ENCODE measurements at regions not wholly inside any gene's neighbourhood (a gene's known extent, or its start where the extent isn't known, plus 50 kb on each side); places are given as distances from the start of the nearest gene placed in this dataset.
"Not testable (repeated sequence)": the region's sequence is repeated elsewhere in the genome, so short reads cannot be mapped to it uniquely, and the experiment has no call there.

- Histone ChIP-seq H3K4me3 (ENCODE audit: low read depth, low read length) (no peak overlapping the region), H3K36me3 (ENCODE audit: insufficient read depth) (no peaks in the 10 kb centered on the region), H3K27ac (ENCODE audit: low read depth) (no peak overlapping the region), H3K4me1 (ENCODE audit: insufficient read depth) (no peaks in the 10 kb centered on the region)
- DNase-seq (ENCODE audit: extremely low spot score), result no peak
- WGBS, result 55% methylated on average over 3 of the region's 3 CpGs
Measured at GRCh38 chr1:190808035-190808434, 330.4 kb upstream of the BRINP3 start.

- WGBS, result 89% methylated on average over 3 of the region's 3 CpGs
- no peak overlapping the region for H3K4me3 ChIP-seq (ENCODE audit: low read depth, low read length)
- H3K36me3 ChIP-seq (ENCODE audit: insufficient read depth), result no peaks in the 10 kb centered on the region
- H3K4me1 ChIP-seq (ENCODE audit: insufficient read depth), result no peaks in the 10 kb centered on the region
- H3K27ac ChIP-seq (ENCODE audit: low read depth), result no peak overlapping the region
- DNase-seq (ENCODE audit: extremely low spot score), result no peak
Measured at GRCh38 chr1:190809312-190809711, 331.6 kb upstream of the BRINP3 start.

GRCh38 chr1:190812996-190813395, 335.3 kb upstream of the BRINP3 start:
- Histone ChIP-seq H3K4me1 (ENCODE audit: insufficient read depth) (no peaks in the 10 kb centered on the region), H3K4me3 (ENCODE audit: low read depth, low read length) (no peak overlapping the region), H3K36me3 (ENCODE audit: insufficient read depth) (no peaks in the 10 kb centered on the region), H3K27ac (ENCODE audit: low read depth) (no peak overlapping the region)
- 85% methylated on average over 2 of the region's 2 CpGs for WGBS
- no peak for DNase-seq (ENCODE audit: extremely low spot score)

- Histone ChIP-seq H3K4me3 (ENCODE audit: low read depth, low read length) (no peak overlapping the region), H3K27ac (ENCODE audit: low read depth) (no peak overlapping the region), H3K36me3 (ENCODE audit: insufficient read depth) (no peaks in the 10 kb centered on the region), H3K4me1 (ENCODE audit: insufficient read depth) (no peaks in the 10 kb centered on the region)
- no peak for DNase-seq (ENCODE audit: extremely low spot score)
Measured at GRCh38 chr1:190832511-190832910, 354.8 kb upstream of the BRINP3 start.

- no peak for DNase-seq (ENCODE audit: extremely low spot score)
- Histone ChIP-seq H3K4me3 (ENCODE audit: low read depth, low read length) (no peak overlapping the region), H3K36me3 (ENCODE audit: insufficient read depth) (no peaks in the 10 kb centered on the region), H3K27ac (ENCODE audit: low read depth) (no peak overlapping the region), H3K4me1 (ENCODE audit: insufficient read depth) (no peaks in the 10 kb centered on the region)
- 82% methylated on average over 4 of the region's 4 CpGs for WGBS
Measured at GRCh38 chr1:190835658-190836057, 358.0 kb upstream of the BRINP3 start.

GRCh38 chr1:190837200-190837599, 359.5 kb upstream of the BRINP3 start:
- H3K27ac ChIP-seq (ENCODE audit: low read depth); H3K4me3 ChIP-seq (ENCODE audit: low read depth, low read length); DNase-seq (ENCODE audit: extremely low spot score); H3K36me3 ChIP-seq (ENCODE audit: insufficient read depth); H3K4me1 ChIP-seq (ENCODE audit: insufficient read depth): not testable (repeated sequence)
- WGBS, result 86% methylated on average over 21 of the region's 21 CpGs

GRCh38 chr1:190837888-190838287, 360.2 kb upstream of the BRINP3 start:
- 65% methylated on average over 3 of the region's 3 CpGs for WGBS
- H3K27ac ChIP-seq (ENCODE audit: low read depth), result no peak overlapping the region
- no peaks in the 10 kb centered on the region for H3K4me1 ChIP-seq (ENCODE audit: insufficient read depth)
- DNase-seq (ENCODE audit: extremely low spot score), result no peak
- no peaks in the 10 kb centered on the region for H3K36me3 ChIP-seq (ENCODE audit: insufficient read depth)
- no peak overlapping the region for H3K4me3 ChIP-seq (ENCODE audit: low read depth, low read length)

DNA sequence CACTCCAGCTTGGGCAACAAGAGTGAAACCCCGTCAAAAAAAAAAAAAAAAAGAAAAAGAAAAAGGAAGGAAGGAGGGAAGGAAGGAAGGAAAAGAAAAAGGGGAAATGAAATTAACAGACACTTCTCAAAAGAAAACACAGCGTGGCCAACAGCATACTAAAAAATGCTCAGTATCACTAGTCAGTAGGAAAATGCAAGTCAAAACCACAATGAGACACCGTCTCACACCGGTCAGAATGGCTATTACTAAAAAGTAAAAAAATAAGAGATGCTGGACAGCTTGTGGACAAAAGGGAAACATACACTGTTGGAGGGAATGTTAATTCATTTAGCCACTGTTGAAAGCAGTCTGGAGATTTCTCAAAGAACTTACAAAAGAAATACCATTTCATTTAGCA, 369.5 kb upstream of the BRINP3 start:
- Histone ChIP-seq H3K4me1 (ENCODE audit: insufficient read depth) (no peaks in the 10 kb centered on the region), H3K36me3 (ENCODE audit: insufficient read depth) (no peaks in the 10 kb centered on the region), H3K27ac (ENCODE audit: low read depth) (no peak overlapping the region), H3K4me3 (ENCODE audit: low read depth, low read length) (no peak overlapping the region)
- no peak for DNase-seq (ENCODE audit: extremely low spot score)
- whole genome bisulfite sequencing, result 89% methylated on average over 4 of the region's 4 CpGs

DNA sequence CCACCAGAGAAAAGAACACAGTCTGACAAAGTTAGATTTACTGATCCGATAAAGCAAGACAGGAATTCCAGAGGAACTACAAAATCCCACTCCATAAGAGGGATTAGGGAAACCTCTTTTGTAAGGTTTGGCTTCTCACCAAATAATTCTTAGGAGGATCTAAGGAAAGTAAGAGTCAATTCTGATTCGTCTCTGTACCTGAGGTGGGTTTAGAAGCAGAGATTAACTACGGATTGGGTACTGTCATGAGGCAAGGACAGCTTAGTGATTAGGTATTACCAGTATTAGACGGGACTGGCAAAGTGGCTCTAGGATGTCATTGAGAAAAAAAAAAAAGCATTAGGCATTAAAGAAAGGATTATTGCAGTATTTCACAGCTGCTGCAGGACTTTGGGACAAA, 371.7 kb upstream of the BRINP3 start:
- Histone ChIP-seq H3K4me3 (ENCODE audit: low read depth, low read length) (no peak overlapping the region), H3K36me3 (ENCODE audit: insufficient read depth) (no peaks in the 10 kb centered on the region), H3K27ac (ENCODE audit: low read depth) (no peak overlapping the region), H3K4me1 (ENCODE audit: insufficient read depth) (no peaks in the 10 kb centered on the region)
- 29% methylated on average over 4 of the region's 4 CpGs for WGBS
- DNase-seq (ENCODE audit: extremely low spot score), result no peak

DNA sequence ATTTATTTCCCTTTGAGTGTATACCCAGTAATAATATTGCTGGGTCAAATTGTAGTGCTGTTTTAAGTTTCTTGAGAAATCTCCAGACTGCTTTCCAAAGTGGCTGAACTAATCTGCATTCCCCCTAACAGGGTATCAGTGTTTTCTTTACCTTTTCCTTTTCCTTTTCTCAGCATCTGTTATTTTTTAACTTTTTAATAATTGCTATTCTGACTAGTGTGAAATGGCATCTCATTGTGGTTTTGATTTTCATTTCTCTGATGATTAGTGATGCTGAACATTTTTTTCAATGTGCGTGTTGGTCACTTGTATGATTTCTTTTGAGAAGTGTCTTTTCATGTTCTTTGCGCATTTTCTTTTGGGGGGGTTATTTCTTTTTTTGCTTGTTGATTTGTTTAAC, 374.9 kb upstream of the BRINP3 start:
- H3K4me1 ChIP-seq (ENCODE audit: insufficient read depth), result no peaks in the 10 kb centered on the region
- no peak for DNase-seq (ENCODE audit: extremely low spot score)
- no peak overlapping the region for H3K4me3 ChIP-seq (ENCODE audit: low read depth, low read length)
- H3K27ac ChIP-seq (ENCODE audit: low read depth), result no peak overlapping the region
- no peaks in the 10 kb centered on the region for H3K36me3 ChIP-seq (ENCODE audit: insufficient read depth)
- 95% methylated on average over 2 of the region's 2 CpGs for WGBS

DNA sequence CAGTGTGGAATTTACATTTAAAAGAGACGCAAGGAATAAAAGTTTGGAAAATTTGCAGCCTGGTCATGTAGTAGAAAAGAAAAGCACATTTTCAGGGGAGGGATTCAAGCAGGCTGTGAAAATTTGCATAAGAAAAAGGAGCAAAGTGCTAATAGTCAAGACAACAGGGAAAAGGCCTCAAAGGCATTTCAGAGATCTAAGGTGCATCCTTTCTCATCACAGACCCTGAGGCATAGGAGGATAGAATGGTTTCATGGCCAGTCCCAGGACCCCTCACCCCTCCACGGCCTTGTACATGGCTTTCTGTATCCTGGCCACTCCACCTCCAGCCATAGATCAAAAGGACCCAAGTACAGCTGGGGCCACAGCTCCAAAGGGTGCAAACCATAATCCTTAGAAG, 380.5 kb upstream of the BRINP3 start:
- no peak overlapping the region for H3K27ac ChIP-seq (ENCODE audit: low read depth)
- H3K36me3 ChIP-seq (ENCODE audit: insufficient read depth), result no peaks in the 10 kb centered on the region
- DNase-seq (ENCODE audit: extremely low spot score), result no peak
- no peaks in the 10 kb centered on the region for H3K4me1 ChIP-seq (ENCODE audit: insufficient read depth)
- H3K4me3 ChIP-seq (ENCODE audit: low read depth, low read length), result no peak overlapping the region
- WGBS, result 89% methylated on average over 2 of the region's 2 CpGs

DNA sequence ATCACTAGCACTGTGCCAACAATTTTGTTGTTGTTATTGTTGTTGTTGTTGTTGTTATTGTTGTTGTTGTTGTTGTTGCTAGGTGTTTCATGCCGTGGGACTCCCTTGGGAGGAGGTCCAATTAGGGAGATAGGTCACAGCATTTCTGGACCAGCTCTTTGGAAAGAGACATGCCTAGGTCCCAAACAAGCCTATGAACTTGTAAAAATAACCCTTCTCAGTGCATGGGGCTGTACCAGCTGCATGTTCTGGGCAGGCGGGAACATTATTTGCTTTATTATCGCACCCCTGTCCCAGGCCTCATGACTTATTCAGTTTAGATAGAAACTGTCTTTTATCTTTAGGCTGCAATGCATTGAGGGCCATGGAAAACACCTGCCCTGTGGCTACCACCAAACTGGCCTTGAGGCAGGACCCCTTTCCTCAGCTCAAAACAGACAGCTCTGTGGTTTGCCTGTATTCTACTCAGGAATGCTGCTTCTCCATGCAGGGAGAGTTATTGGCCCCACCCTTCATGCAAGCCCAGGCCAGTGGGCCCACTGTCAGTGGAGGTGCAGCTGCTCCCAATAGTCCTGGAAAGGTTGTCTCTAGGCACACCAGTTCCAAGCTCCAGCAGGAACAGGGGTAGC, 386.5 kb upstream of the BRINP3 start:
- DNase-seq (ENCODE audit: extremely low spot score), result no peak
- WGBS, result 67% methylated on average over 3 of the region's 3 CpGs
- no peaks in the 10 kb centered on the region for H3K36me3 ChIP-seq (ENCODE audit: insufficient read depth)
- no peak overlapping the region for H3K4me3 ChIP-seq (ENCODE audit: low read depth, low read length)
- H3K27ac ChIP-seq (ENCODE audit: low read depth), result no peak overlapping the region
- no peaks in the 10 kb centered on the region for H3K4me1 ChIP-seq (ENCODE audit: insufficient read depth)

DNA sequence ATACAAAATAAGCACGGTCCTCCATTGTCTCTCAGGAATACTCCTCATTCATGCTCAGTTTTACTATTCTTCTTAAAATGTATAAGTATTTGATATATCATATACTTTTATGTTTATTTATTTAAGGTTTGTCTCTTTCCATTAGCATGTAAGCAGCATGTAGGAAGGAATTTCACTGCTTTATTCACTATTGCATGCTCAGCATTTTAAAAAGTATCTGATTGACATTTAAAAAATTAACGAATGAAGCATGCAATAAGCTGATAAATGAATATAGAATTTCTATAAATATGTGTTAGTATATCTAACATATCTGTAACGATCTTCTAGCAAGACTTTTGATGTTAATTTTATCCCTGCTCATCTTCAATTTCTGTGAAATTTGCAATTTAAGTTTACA, 402.7 kb upstream of the BRINP3 start:
- 70% methylated on average over 3 of the region's 3 CpGs for WGBS
- H3K36me3 ChIP-seq (ENCODE audit: insufficient read depth), result no peaks in the 10 kb centered on the region
- no peak overlapping the region for H3K27ac ChIP-seq (ENCODE audit: low read depth)
- no peak for DNase-seq (ENCODE audit: extremely low spot score)
- H3K4me1 ChIP-seq (ENCODE audit: insufficient read depth), result no peaks in the 10 kb centered on the region
- no peak overlapping the region for H3K4me3 ChIP-seq (ENCODE audit: low read depth, low read length)

- no peak overlapping the region for H3K27ac ChIP-seq (ENCODE audit: low read depth)
- no peaks in the 10 kb centered on the region for H3K36me3 ChIP-seq (ENCODE audit: insufficient read depth)
- no peaks in the 10 kb centered on the region for H3K4me1 ChIP-seq (ENCODE audit: insufficient read depth)
- WGBS, result 51% methylated on average over 3 of the region's 3 CpGs
- DNase-seq (ENCODE audit: extremely low spot score), result no peak
- no peak overlapping the region for H3K4me3 ChIP-seq (ENCODE audit: low read depth, low read length)
Measured at GRCh38 chr1:190881064-190881463, 403.4 kb upstream of the BRINP3 start.

- DNase-seq (ENCODE audit: extremely low spot score), result no peak
- 85% methylated on average over 2 of the region's 2 CpGs for WGBS
- Histone ChIP-seq H3K4me1 (ENCODE audit: insufficient read depth) (no peaks in the 10 kb centered on the region), H3K27ac (ENCODE audit: low read depth) (no peak overlapping the region), H3K36me3 (ENCODE audit: insufficient read depth) (no peaks in the 10 kb centered on the region), H3K4me3 (ENCODE audit: low read depth, low read length) (no peak overlapping the region)
Measured at GRCh38 chr1:190897233-190897632, 419.6 kb upstream of the BRINP3 start.

All from urinary bladder (tissue), 3 donors.